HG02970 (cell line): ENCODE measurements at regions not wholly inside any gene's neighbourhood (a gene's known extent, or its start where the extent isn't known, plus 50 kb on each side); places are given as distances from the start of the nearest gene placed in this dataset.
"Not testable (repeated sequence)": the region's sequence is repeated elsewhere in the genome, so short reads cannot be mapped to it uniquely, and the experiment has no call there.

Experiments used
- ATAC-seq: cut with Tn5 transposase; IDR thresholded peaks from one replicate; pipeline ENCODE4 v1.9.1; 2021; ENCODE audit warnings: mild to moderate bottlenecking, moderate library complexity, moderate number of reproducible peaks; ENCODE audit not compliant: unreplicated experiment, low FRiP score

GRCh38 chr13:76329866-76330580 is 556.2 kb downstream of the KCTD12 start:
- ATAC-seq: no peak

GRCh38 chr13:76329004-76329403 is 557.2 kb downstream of the KCTD12 start:
- no peak for ATAC-seq

- no peak for ATAC-seq
These were observed 559.9 kb downstream of the KCTD12 start for GRCh38 chr13:76326343-76326742.

- ATAC-seq: no peak
These were observed 566.3 kb downstream of the KCTD12 start for GRCh38 chr13:76319921-76320320.

GRCh38 chr13:76316998-76317527 is 569.1 kb downstream of the KCTD12 start:
- ATAC-seq: no peak

GRCh38 chr13:76314495-76314894 is 571.7 kb downstream of the KCTD12 start:
- no peak for ATAC-seq

GRCh38 chr13:76307142-76307541 is 579.1 kb downstream of the KCTD12 start:
- no peak for ATAC-seq

- no peak for ATAC-seq
These were observed 585.5 kb downstream of the KCTD12 start for GRCh38 chr13:76300688-76301087.

GRCh38 chr13:76297331-76297730 is 588.9 kb downstream of the KCTD12 start:
- no peak for ATAC-seq

GRCh38 chr13:76296751-76297150 is 589.5 kb downstream of the KCTD12 start:
- no peak for ATAC-seq

GRCh38 chr13:76295020-76295419 is 591.2 kb downstream of the KCTD12 start:
- ATAC-seq: not testable (repeated sequence)

GRCh38 chr13:76293751-76294150 is 592.5 kb downstream of the KCTD12 start:
- ATAC-seq: no peak

GRCh38 chr13:76293346-76293745 is 592.9 kb downstream of the KCTD12 start:
- ATAC-seq: no peak

GRCh38 chr13:76292726-76293125 is 593.5 kb downstream of the KCTD12 start:
- no peak for ATAC-seq

GRCh38 chr13:76292031-76292430 is 594.2 kb downstream of the KCTD12 start:
- no peak for ATAC-seq

- ATAC-seq: no peak
These were observed 596.6 kb downstream of the KCTD12 start for GRCh38 chr13:76289558-76289957.

GRCh38 chr13:76286178-76286577 is 600.0 kb downstream of the KCTD12 start:
- no peak for ATAC-seq

- no peak for ATAC-seq
These were observed 600.7 kb downstream of the KCTD12 start for GRCh38 chr13:76285463-76285862.

- ATAC-seq: not testable (repeated sequence)
These were observed 606.4 kb downstream of the KCTD12 start for GRCh38 chr13:76279766-76280165.

- ATAC-seq: no peak
These were observed 614.4 kb downstream of the KCTD12 start for GRCh38 chr13:76271728-76272232.

GRCh38 chr13:76268307-76268706 is 617.9 kb downstream of the KCTD12 start:
- ATAC-seq: not testable (repeated sequence)

- no peak for ATAC-seq
These were observed 619.0 kb downstream of the KCTD12 start for GRCh38 chr13:76267216-76267615.
